HG03060 (cell line): ENCODE measurements at regions not wholly inside any gene's neighbourhood (a gene's known extent, or its start where the extent isn't known, plus 50 kb on each side); places are given as distances from the start of the nearest gene placed in this dataset.
"Not testable (repeated sequence)": the region's sequence is repeated elsewhere in the genome, so short reads cannot be mapped to it uniquely, and the experiment has no call there.

Source experiments
- ATAC-seq: cut with Tn5 transposase; IDR thresholded peaks from one replicate; pipeline ENCODE4 v1.9.1; 2021; ENCODE audit warnings: low read depth, moderate number of reproducible peaks; ENCODE audit not compliant: unreplicated experiment

GRCh38 chr3:4065554-4065953, 237.6 kb upstream of the SETMAR start:
- no peak for ATAC-seq

GRCh38 chr3:4067893-4068292, 235.3 kb upstream of the SETMAR start:
- ATAC-seq = no peak

DNA sequence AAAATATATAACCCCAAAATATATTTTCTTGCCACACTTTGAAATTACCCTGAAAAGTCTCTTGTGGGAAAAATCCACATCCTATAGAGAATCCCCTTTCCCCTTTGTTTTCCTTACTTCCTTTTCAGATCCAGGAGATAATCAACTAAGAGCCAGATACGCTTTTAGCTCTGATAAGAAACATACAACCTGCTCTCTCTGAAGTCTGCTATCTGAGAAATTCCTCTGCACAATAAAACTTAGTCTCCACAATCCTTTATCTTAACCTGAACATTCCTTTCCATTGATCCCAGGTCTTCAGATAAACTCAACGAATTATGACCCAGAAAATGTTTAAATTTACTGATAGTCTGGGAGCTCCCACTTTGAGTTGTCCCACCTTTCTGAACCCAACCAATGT, 233.4 kb upstream of the SETMAR start:
- ATAC-seq = no peak

GRCh38 chr3:4071481-4072184, 231.5 kb upstream of the SETMAR start:
- no peak for ATAC-seq

GRCh38 chr3:4077278-4077677, 225.9 kb upstream of the SETMAR start:
- not testable (repeated sequence) for ATAC-seq

DNA sequence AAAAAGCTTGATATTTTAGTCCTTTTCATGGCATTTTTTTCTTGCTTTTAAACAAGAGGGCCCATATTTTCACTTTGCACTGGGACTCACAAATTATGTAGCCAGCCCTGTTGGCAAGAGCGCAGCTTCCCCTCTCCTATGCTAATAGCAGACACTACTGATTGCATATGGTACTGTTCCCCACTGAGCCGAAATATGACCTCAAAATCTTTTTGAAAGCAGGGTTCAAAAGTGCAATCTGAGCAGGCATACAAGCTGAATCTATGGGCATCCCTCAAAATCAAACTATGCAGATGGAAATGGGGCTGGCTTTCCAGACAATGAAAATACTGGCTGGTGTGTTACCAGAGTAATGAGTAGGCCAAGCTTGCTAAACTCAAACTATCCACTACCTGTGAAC, 225.2 kb upstream of the SETMAR start:
- no peak for ATAC-seq

DNA sequence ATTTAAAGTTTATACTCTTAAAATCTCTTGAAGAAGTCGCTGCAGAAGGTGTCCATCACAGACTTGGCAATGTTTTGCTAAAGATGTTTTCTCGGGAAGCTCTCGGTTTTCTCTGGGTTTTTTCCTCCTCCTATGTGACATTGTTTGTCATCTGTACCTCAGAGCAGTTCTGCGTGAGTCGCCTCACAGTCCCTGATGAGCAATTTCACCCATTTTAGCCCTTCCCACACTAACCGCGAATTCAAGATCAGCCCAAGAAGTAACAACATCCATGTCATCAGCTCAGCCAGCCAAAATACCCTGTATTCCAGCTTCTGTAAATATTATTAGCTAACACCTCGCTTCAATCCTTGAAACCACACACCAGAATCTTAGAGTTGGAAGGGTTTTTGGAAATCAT, 224.3 kb upstream of the SETMAR start:
- ATAC-seq = peak; percentile 57

- ATAC-seq = peak; percentile 16
These were observed 223.6 kb upstream of the SETMAR start for GRCh38 chr3:4079339-4080195.

GRCh38 chr3:4083225-4084015, 219.7 kb upstream of the SETMAR start:
- no peak for ATAC-seq

GRCh38 chr3:4084271-4084670, 218.9 kb upstream of the SETMAR start:
- no peak for ATAC-seq

DNA sequence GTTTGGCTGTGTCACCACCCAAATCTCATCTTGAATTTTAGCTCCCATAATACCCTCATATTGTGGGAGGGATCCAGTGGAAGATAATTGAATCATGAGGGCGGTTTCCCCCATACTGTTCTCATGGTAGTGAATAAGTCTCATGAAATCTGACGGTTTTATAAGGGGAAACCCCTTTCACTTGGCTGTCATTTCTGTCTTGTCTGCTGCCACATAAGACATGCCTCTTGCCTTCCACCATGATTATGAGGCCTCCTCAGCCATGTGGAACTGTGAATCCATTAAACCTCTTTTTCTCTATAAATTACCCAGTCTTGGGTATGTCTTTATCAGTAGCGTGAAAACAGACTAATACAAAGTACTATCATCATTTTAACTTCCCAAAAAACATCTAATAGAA, 216.5 kb upstream of the SETMAR start:
- ATAC-seq = not testable (repeated sequence)

DNA sequence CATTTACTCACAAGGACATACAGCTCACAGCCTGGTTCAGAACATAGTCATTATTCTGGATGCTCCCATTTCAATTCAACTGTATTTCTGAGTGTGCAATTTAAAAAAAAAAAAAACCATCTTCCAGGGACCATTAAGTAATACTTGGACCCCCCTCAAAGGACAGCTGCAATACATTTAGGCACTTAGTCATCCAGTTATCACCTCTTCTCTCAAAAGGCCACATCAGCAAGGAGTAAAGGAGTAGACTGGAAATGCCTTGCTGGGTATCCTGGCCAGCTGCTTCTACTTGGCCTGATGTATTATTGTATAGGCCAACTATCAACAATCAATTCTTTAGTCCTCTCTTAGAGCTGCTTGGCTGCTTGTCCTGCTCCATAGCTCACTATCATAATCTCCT, 211.4 kb upstream of the SETMAR start:
- no peak for ATAC-seq

GRCh38 chr3:4097801-4098200, 205.4 kb upstream of the SETMAR start:
- no peak for ATAC-seq

- no peak for ATAC-seq
These were observed 203.6 kb upstream of the SETMAR start for GRCh38 chr3:4099607-4100006.

GRCh38 chr3:4107430-4107829, 195.7 kb upstream of the SETMAR start:
- ATAC-seq = no peak

GRCh38 chr3:4113811-4114522, 189.2 kb upstream of the SETMAR start:
- no peak for ATAC-seq

DNA sequence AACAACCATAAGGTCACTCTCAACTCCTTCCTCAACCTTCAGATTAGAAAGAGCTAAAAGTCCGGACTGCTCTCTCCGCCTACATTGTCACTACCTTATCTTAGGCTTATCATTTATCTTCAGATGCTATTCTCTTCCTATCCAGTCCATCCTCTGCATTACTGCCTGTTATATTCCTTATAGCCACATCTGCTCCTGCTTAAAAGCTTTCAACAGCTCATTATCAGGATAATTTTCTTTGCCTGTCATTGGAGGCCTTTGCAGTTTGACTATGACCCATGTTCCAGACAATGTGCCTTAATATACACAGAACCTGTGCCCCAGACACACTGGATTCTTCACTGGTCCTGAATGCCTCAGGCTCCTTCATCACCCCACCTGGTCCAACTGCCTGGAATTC, 184.1 kb upstream of the SETMAR start:
- ATAC-seq = no peak

- ATAC-seq = no peak
These were observed 177.6 kb upstream of the SETMAR start for GRCh38 chr3:4125576-4125975.

DNA sequence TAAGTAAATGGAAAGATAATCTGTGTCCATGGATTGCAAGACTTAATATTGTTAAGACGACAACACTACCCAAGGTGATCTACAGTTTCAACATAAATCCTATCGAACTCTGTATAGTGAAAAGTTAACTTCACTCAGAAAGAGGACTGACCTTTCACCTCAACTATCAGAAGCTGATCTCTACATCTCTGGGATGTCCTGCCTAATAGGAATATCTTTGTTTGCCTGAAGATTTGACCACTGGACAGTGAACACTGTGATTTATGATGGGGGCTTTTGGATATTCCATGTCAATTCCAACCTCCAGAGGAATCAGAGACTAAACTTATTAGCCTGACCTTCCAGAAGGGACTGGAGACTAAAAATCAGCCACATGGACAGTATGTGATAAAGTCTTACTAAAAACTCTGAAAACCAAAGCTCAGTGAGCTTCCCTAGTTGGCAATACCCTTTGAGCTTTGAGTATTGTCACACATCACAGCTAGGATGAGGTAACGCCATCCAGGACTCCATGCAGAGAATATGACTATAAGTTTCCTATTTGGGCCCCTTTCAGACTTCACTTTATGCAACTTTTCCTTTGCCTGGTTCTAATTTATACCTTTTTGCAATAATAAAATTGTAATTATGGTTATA, 164.9 kb upstream of the SETMAR start:
- ATAC-seq = no peak

GRCh38 chr3:4138786-4139431, 164.3 kb upstream of the SETMAR start:
- no peak for ATAC-seq
